Activated CD4-positive, alpha-beta T cell treated with anti-CD3 and anti-CD28 coated beads, Interleukin-2, amount 10 ng/mL, durations not matched to agents 7 days and 5 days (primary cell): ENCODE measurements at regions not wholly inside any gene's neighbourhood (a gene's known extent, or its start where the extent isn't known, plus 50 kb on each side); places are given as distances from the start of the nearest gene placed in this dataset.

ENCODE experiments used
- CTCF ChIA-PET: fragments of 350-600 bp; sonication (Branson Sonifier 250); formaldehyde crosslinking; loops from one replicate; lab custom pipeline; 2021; ENCODE audit warnings: antibody characterized with exemption; lab: Charles Lee
- POLR2A ChIA-PET: fragments of 350-600 bp; sonication (Branson Sonifier 250); formaldehyde crosslinking; loops from one replicate; lab custom pipeline; 2021; ENCODE audit warnings: antibody characterized with exemption; lab: Charles Lee
- DNase-seq: peaks from one replicate; pipeline ENCODE4 v3.0.0-alpha.2; 2020
- H3K27ac Mint-ChIP-seq: one replicate; pipeline ENCODE4 v1.8.0; 2021; ENCODE audit warnings: mild to moderate bottlenecking, moderate library complexity, mixed read lengths
- H3K27me3 Mint-ChIP-seq: one replicate; pipeline ENCODE4 v1.8.0; 2021; ENCODE audit warnings: mixed read lengths
- H3K36me3 Mint-ChIP-seq: one replicate; pipeline ENCODE4 v1.8.0; 2021; ENCODE audit warnings: low read depth, mixed read lengths
- H3K4me1 Mint-ChIP-seq: one replicate; pipeline ENCODE4 v1.8.0; 2021; ENCODE audit warnings: mixed read lengths
- H3K4me3 Mint-ChIP-seq: one replicate; pipeline ENCODE4 v1.8.0; 2021; ENCODE audit warnings: mild to moderate bottlenecking, moderate library complexity, mixed read lengths
- H3K9me3 Mint-ChIP-seq: one replicate; pipeline ENCODE4 v1.8.0; 2021; ENCODE audit warnings: mixed read lengths

DNA sequence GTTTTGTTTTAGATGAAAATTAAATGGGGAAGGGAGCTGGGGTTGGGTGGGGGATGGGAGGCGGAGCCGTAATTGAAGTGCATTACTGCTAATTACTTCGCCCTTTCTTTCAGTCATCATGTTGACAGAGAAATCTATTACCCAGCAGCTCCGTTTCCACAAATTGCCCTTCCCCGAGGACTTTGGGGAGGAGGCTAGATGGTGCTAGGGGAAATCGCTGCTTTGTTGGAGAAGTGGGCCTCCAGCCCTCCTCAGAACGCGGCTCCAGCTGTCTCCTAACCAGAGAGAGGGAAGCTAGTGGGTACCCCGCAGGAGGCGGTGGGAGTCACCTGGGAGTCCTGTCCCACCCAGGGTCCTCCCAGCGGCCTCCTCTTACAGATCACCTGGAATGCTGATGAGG lies 130.9 kb upstream of the MYCN start:
- Mint-ChIP-seq H3K27ac (no peak overlapping the region), H3K36me3 (no peaks in the 10 kb centered on the region), H3K4me3 (no peak overlapping the region), H3K27me3 (no peaks in the 10 kb centered on the region), H3K9me3 (no peaks in the 10 kb centered on the region), H3K4me1 (no peaks in the 10 kb centered on the region)
- POLR2A ChIA-PET = no interaction called here
- CTCF ChIA-PET = no interaction called here
- DNase-seq = no peak

- DNase-seq = no peak
- Mint-ChIP-seq H3K4me3 (no peak overlapping the region), H3K4me1 (no peaks in the 10 kb centered on the region), H3K36me3 (no peaks in the 10 kb centered on the region), H3K27me3 (no peaks in the 10 kb centered on the region), H3K9me3 (no peaks in the 10 kb centered on the region), H3K27ac (no peak overlapping the region)
- CTCF ChIA-PET = interaction anchor here (1.0 kb wide), 1 partner anchor 11 kb away, joined by 3 read pairs; no protein-coding TSS in a partner anchor
- POLR2A ChIA-PET = no interaction called here
Observed at GRCh38 chr2:15810477-15811150, 129.7 kb upstream of the MYCN start.

DNA sequence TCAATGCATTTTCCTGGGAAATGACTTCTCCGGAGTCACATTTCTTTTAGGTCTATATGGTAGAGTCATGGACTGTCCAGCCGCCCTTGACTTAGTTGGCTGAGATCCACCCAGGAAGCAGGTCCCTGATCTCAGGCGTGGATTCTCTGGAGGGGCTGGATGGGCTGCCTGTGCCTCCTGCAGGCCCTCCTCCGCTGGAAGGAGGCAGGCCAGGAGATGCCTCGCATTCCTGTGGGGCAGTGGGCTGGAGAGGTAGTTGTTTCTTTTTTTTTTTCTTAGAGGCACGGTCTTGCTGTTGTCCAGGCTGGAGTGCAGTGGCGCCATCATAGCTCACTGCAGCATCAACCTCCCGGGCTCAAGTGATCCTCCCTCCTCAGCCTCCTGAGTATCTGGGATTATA lies 129.0 kb upstream of the MYCN start:
- Mint-ChIP-seq H3K4me3 (no peak overlapping the region), H3K36me3 (no peaks in the 10 kb centered on the region)
- CTCF ChIA-PET = interaction anchor here (1.0 kb wide), 1 partner anchor 10 kb away, joined by 3 read pairs; no protein-coding TSS in a partner anchor

GRCh38 chr2:15812187-15812780 lies 128.1 kb upstream of the MYCN start:
- Mint-ChIP-seq H3K9me3 (no peaks in the 10 kb centered on the region), H3K36me3 (no peaks in the 10 kb centered on the region), H3K27me3 (peaks cover 9% of the 10 kb centered on the region), H3K27ac (no peak overlapping the region), H3K4me3 (no peak overlapping the region), H3K4me1 (no peaks in the 10 kb centered on the region)
- POLR2A ChIA-PET = no interaction called here
- no peak for DNase-seq
- CTCF ChIA-PET = no interaction called here

More for the DNA sequence above, 129.0 kb upstream of the MYCN start:
- Mint-ChIP-seq H3K27ac (no peak overlapping the region), H3K9me3 (no peaks in the 10 kb centered on the region), H3K27me3 (no peaks in the 10 kb centered on the region), H3K4me1 (no peaks in the 10 kb centered on the region)
- POLR2A ChIA-PET = no interaction called here
- DNase-seq = no peak

GRCh38 chr2:15813481-15814266 lies 126.7 kb upstream of the MYCN start:
- CTCF ChIA-PET = no interaction called here
- POLR2A ChIA-PET = no interaction called here
- no peaks in the 10 kb centered on the region for H3K36me3 Mint-ChIP-seq
- H3K9me3 Mint-ChIP-seq = no peaks in the 10 kb centered on the region
- no peak overlapping the region for H3K4me3 Mint-ChIP-seq
- H3K4me1 Mint-ChIP-seq = no peaks in the 10 kb centered on the region
- H3K27me3 Mint-ChIP-seq = peaks cover 21% of the 10 kb centered on the region
- H3K27ac Mint-ChIP-seq = no peak overlapping the region
- no peak for DNase-seq

GRCh38 chr2:15814403-15814802 lies 125.9 kb upstream of the MYCN start:
- Mint-ChIP-seq H3K27ac (no peak overlapping the region), H3K27me3 (peaks cover 25% of the 10 kb centered on the region), H3K36me3 (no peaks in the 10 kb centered on the region), H3K4me3 (no peak overlapping the region), H3K9me3 (no peaks in the 10 kb centered on the region), H3K4me1 (no peaks in the 10 kb centered on the region)
- ChIA-PET CTCF (interaction anchor here (0.6 kb wide), 1 partner anchor 1441 kb away, joined by 3 read pairs; no protein-coding TSS in a partner anchor), POLR2A (no interaction called here)
- DNase-seq = no peak

DNA sequence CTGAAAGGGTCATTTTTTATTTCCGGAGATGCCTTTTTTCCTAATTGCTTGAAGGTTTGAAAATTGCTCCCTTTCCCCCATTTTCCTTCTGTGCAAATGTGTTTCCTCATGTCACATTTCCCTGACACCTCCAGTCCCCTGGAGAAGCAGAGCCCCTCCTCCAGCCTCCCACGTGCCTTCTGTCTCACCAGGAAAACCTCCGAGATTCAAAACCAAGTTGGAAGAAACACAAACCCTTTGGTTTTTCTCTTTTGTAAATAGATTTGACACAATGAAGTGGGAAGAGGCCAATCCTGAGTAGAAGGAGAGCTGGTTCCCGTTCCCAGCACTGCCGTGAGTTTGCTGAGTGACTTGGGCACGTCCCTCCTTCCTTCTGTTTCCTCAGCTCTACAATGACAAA lies 125.4 kb upstream of the MYCN start:
- no peak for DNase-seq
- peaks cover 25% of the 10 kb centered on the region for H3K27me3 Mint-ChIP-seq
- H3K4me3 Mint-ChIP-seq = no peak overlapping the region
- H3K9me3 Mint-ChIP-seq = no peaks in the 10 kb centered on the region
- no peak overlapping the region for H3K27ac Mint-ChIP-seq
- no peaks in the 10 kb centered on the region for H3K36me3 Mint-ChIP-seq
- no peaks in the 10 kb centered on the region for H3K4me1 Mint-ChIP-seq
- POLR2A ChIA-PET = no interaction called here
- CTCF ChIA-PET = no interaction called here

DNA sequence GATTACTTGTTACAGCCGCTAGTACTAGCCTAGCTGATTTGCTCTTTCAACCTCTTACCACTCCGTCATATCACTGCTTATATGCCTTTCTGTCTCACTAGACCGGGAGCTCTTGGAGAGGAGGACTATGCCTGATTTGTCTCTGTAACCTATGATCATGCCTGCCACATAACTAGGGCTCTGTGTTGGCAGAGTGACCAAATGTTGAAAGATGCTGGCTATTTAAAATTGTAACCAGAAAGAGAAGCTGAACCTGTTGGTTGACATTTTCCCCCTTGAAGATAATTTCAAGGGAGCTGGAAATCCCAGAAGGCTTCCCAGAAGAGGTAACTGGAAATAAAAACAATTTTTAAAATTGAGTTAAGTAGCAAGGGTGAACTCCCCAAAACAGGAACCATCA lies 124.1 kb upstream of the MYCN start:
- DNase-seq = no peak
- POLR2A ChIA-PET = no interaction called here
- no peaks in the 10 kb centered on the region for H3K36me3 Mint-ChIP-seq
- no peaks in the 10 kb centered on the region for H3K9me3 Mint-ChIP-seq
- H3K4me3 Mint-ChIP-seq = no peak overlapping the region
- no peaks in the 10 kb centered on the region for H3K4me1 Mint-ChIP-seq
- CTCF ChIA-PET = no interaction called here
- no peak overlapping the region for H3K27ac Mint-ChIP-seq
- H3K27me3 Mint-ChIP-seq = peaks cover 25% of the 10 kb centered on the region

- no peak overlapping the region for H3K4me3 Mint-ChIP-seq
- CTCF ChIA-PET = no interaction called here
Observed at GRCh38 chr2:15816674-15817406, 123.5 kb upstream of the MYCN start.

GRCh38 chr2:15817748-15818147 lies 122.6 kb upstream of the MYCN start:
- Mint-ChIP-seq H3K36me3 (no peaks in the 10 kb centered on the region), H3K4me1 (no peaks in the 10 kb centered on the region), H3K9me3 (no peaks in the 10 kb centered on the region), H3K27me3 (peaks cover 25% of the 10 kb centered on the region), H3K4me3 (no peak overlapping the region), H3K27ac (no peak overlapping the region)
- ChIA-PET CTCF (no interaction called here), POLR2A (no interaction called here)
- no peak for DNase-seq

More at GRCh38 chr2:15816674-15817406, 123.5 kb upstream of the MYCN start:
- Mint-ChIP-seq H3K36me3 (no peaks in the 10 kb centered on the region), H3K9me3 (no peaks in the 10 kb centered on the region), H3K27ac (no peak overlapping the region), H3K27me3 (peaks cover 25% of the 10 kb centered on the region), H3K4me1 (no peaks in the 10 kb centered on the region)
- no peak for DNase-seq
- POLR2A ChIA-PET = no interaction called here

- Mint-ChIP-seq H3K27ac (no peak overlapping the region), H3K4me3 (no peak overlapping the region), H3K27me3 (peaks cover 25% of the 10 kb centered on the region), H3K4me1 (no peaks in the 10 kb centered on the region), H3K9me3 (no peaks in the 10 kb centered on the region), H3K36me3 (no peaks in the 10 kb centered on the region)
- CTCF ChIA-PET = no interaction called here
- POLR2A ChIA-PET = no interaction called here
- no peak for DNase-seq
Observed at GRCh38 chr2:15818318-15818753, 122.0 kb upstream of the MYCN start.

DNA sequence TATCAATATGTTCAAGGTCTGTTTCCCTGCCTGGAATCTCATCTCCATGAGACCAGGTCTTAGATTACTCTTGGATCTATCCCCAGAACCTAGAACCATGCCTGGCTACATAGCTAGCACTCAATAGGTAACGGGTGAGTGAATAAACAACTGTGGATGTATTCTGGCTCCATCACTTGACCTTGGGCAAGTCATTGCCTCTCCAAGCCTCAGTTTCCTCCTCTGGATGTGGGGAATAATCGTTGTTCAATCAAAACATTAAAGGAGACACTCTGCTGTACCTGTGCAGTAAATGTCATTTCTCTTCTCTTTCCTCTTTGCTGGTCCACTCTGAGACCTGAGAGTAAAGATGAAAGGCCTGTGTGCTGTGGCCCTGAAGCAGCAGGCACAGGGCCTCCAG lies 121.5 kb upstream of the MYCN start:
- CTCF ChIA-PET = no interaction called here
- H3K27ac Mint-ChIP-seq = no peak overlapping the region
- POLR2A ChIA-PET = no interaction called here

More for the DNA sequence above, 121.5 kb upstream of the MYCN start:
- H3K27me3 Mint-ChIP-seq = peaks cover 25% of the 10 kb centered on the region
- H3K36me3 Mint-ChIP-seq = no peaks in the 10 kb centered on the region
- no peaks in the 10 kb centered on the region for H3K9me3 Mint-ChIP-seq
- H3K4me1 Mint-ChIP-seq = no peaks in the 10 kb centered on the region
- no peak for DNase-seq
- no peak overlapping the region for H3K4me3 Mint-ChIP-seq
